Ascending aorta (tissue), 2 donors: ENCODE measurements at regions not wholly inside any gene's neighbourhood (a gene's known extent, or its start where the extent isn't known, plus 50 kb on each side); places are given as distances from the start of the nearest gene placed in this dataset.
"Not testable (repeated sequence)": the region's sequence is repeated elsewhere in the genome, so short reads cannot be mapped to it uniquely, and the experiment has no call there.

Experiments used
- DNase-seq, 2 donors: peaks; one replicate each; pipeline ENCODE4 v3.0.0-alpha.2; 2019; ENCODE audit warnings: low spot score in 2 of 2
- H3K27ac ChIP-seq, 2 donors: fragments of 200-600 bp; sonication (generic); one replicate each; pipeline ENCODE4 v1.5.1; 2016 to 2017; ENCODE audit warnings: mild to moderate bottlenecking in 1 of 2
- H3K27me3 ChIP-seq: fragments of 200-600 bp; sonication (generic); one replicate; pipeline ENCODE4 v1.5.1; 2017
- H3K36me3 ChIP-seq, 2 donors: fragments of 200-600 bp; sonication (generic); one replicate each; pipeline ENCODE4 v1.5.1; 2016
- H3K4me1 ChIP-seq, 2 donors: fragments of 200-600 bp; sonication (generic); one replicate each; pipeline ENCODE4 v1.5.1; 2016 to 2017; ENCODE audit warnings: mild to moderate bottlenecking in 1 of 2
- H3K4me3 ChIP-seq, 2 donors: fragments of 200-600 bp; sonication (generic); one replicate each; pipeline ENCODE4 v1.5.1; 2016 to 2017; ENCODE audit warnings: mild to moderate bottlenecking in 1 of 2
- H3K9me3 ChIP-seq, 2 donors: fragments of 200-600 bp; sonication (generic); one replicate each; pipeline ENCODE4 v1.5.1; 2016
- intact Hi-C: fragments of 100-400 bp; cut with DNase I; formaldehyde crosslinking; loops from one replicate; pipeline ENCODE4 v1.15.1; 2023
- TF ChIP-seq, protein P1 (sequence below), 3 experiments: fragments of 200-600 bp in 2 of 3; fragments of 450-650 bp in 1 of 3; sonication (generic) in 2 of 3; IDR thresholded peaks; one replicate each; pipeline ENCODE4 v1.5.1; 2016 to 2019; ENCODE audit warnings: antibody characterized with exemption in 3 of 3, mild to moderate bottlenecking in 1 of 3, moderate library complexity in 1 of 3

DNA sequence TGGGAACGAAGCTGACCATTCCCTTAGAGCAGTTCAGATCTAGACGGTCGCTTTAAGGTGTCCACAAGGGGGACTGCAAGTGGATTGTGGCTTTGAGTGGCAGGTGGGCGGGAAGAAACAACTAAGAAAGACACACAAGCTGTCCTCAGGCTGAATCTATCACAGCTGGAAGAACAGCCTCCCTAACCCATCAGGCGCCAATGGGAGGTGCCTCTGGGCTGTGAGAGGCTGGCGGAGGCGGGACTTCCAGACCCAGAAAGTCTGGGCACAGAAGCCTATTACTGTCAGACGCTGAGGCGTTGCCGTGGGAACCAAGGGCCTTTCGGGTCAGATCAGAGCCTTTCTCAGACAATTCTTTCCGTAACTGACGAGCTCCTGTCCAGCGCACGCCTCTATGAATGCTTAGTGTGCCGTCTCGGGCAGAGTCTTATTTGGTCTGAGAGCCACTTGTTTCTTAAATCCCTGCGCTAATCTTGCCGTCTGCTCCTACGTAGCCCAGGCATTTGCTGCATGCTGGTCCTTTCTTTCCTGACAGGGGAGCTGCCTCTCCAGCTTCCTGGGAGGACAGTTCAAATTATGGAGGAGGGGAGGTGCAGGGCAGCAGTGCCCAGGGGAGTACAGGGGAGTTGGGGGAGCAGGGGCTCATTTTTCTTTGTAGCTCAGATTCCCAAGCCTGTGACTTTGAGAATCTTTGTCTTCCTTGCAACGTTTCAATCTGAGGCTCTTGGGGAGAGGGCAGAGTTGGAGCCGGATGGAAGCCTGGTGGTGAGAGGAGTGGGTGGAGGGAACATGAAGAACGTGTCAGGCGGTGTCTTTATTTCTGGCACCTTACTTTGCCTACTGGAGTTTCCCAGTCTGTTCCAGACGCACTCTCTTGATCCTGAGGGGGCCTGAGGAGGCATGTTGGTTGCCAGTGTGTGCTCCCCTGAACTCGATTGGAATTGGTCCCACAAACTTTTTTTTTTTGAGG is 618.7 kb downstream of the KCNJ18 start:
- TF ChIP-seq, protein P1, sequence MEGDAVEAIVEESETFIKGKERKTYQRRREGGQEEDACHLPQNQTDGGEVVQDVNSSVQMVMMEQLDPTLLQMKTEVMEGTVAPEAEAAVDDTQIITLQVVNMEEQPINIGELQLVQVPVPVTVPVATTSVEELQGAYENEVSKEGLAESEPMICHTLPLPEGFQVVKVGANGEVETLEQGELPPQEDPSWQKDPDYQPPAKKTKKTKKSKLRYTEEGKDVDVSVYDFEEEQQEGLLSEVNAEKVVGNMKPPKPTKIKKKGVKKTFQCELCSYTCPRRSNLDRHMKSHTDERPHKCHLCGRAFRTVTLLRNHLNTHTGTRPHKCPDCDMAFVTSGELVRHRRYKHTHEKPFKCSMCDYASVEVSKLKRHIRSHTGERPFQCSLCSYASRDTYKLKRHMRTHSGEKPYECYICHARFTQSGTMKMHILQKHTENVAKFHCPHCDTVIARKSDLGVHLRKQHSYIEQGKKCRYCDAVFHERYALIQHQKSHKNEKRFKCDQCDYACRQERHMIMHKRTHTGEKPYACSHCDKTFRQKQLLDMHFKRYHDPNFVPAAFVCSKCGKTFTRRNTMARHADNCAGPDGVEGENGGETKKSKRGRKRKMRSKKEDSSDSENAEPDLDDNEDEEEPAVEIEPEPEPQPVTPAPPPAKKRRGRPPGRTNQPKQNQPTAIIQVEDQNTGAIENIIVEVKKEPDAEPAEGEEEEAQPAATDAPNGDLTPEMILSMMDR (IDR thresholded peaks at IDR 0.05), result no peak
- Histone ChIP-seq H3K9me3 (no peaks in the 10 kb centered on the region), H3K27ac (no peak overlapping the region), H3K27me3 (no peaks in the 10 kb centered on the region), H3K4me1 (no peaks in the 10 kb centered on the region), H3K36me3 (no peaks in the 10 kb centered on the region), H3K4me3 (no peak overlapping the region)
- DNase-seq, result no peak
- intact Hi-C loops, result no loop called here

DNA sequence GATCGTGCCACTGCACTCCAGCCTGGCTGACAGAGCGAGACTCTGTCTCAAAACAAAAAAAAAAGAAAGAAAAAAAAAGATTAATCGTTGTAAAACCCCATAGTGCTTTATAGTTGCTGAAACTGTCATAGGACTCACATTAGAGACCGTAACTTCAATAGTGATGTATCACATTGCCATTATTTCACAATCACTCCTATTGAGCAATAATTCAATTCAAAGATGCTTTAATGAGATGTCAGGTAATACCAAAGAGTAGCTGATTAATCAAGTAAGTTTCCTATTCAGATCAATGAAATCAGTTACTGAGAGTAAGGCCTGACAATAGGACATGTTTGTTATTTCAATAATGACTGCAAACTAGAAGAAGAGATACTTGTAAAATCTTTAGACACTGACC is 628.7 kb downstream of the KCNJ18 start:
- DNase-seq, H3K4me1 ChIP-seq, intact Hi-C loops, H3K36me3 ChIP-seq, H3K27ac ChIP-seq, H3K9me3 ChIP-seq, H3K4me3 ChIP-seq, H3K27me3 ChIP-seq: not testable (repeated sequence)

DNA sequence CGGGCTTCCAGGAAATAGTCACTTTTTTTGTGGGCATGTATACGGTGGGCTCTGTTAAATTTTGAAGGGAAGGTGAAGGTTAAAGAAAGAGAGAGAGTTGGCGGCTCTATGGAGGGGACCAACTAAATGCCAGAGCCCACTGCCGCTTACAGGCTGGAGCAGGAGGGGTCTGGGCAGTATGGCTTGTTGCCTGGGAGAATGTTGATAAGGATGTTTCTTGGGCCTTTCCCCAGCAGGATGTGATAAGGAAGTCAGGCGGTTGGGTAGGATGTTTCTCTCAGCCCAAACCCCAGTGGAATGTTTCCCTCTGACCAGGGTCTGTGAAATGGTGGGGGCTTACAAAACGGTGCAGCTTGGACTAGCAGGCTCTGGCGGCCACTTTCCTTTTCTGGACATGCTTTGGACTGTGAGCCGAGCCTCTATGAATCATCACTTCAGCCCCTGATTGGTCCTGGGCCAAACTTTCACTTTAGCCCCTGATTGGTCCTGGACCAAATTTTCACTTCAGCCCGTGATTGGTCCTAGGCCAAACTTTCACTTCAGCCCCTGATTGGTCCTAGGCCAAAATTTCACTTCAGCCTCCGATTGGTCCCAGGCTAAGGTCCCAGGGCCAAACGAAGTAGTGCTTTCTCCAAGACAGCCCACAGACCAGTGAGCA is 630.7 kb downstream of the KCNJ18 start:
- H3K9me3 ChIP-seq, DNase-seq, intact Hi-C loops, H3K27me3 ChIP-seq, H3K4me1 ChIP-seq, H3K36me3 ChIP-seq, H3K27ac ChIP-seq, H3K4me3 ChIP-seq: not testable (repeated sequence)

DNA sequence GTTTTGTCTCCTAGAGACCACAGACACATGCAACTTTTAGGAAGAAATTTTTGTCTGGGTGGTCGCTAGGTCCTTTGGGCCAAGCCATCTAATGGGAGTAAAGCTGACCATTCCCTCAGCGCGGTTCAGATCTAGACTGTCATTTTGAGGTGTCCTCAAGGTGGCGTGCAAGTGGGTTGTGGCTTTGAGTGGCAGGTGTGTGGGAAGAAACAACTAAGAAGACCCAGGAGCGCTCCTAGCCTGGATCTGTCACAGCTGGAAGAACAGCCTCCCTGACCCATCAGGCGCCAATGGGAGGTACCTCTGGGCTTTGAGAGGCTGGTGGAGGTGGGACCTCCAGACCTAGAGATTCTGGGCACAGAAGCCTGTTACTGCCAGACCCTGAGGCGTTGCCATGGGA is 645.1 kb downstream of the KCNJ18 start:
- H3K4me1 ChIP-seq, result no peaks in the 10 kb centered on the region
- H3K27me3 ChIP-seq, result no peaks in the 10 kb centered on the region
- H3K9me3 ChIP-seq, result no peaks in the 10 kb centered on the region
- no peaks in the 10 kb centered on the region for H3K36me3 ChIP-seq
- intact Hi-C loops, result no loop called here
- H3K27ac ChIP-seq, result no peak overlapping the region
- TF ChIP-seq, protein P1 (IDR thresholded peaks at IDR 0.05), result no peak
- DNase-seq, result no peak
- H3K4me3 ChIP-seq, result no peak overlapping the region

DNA sequence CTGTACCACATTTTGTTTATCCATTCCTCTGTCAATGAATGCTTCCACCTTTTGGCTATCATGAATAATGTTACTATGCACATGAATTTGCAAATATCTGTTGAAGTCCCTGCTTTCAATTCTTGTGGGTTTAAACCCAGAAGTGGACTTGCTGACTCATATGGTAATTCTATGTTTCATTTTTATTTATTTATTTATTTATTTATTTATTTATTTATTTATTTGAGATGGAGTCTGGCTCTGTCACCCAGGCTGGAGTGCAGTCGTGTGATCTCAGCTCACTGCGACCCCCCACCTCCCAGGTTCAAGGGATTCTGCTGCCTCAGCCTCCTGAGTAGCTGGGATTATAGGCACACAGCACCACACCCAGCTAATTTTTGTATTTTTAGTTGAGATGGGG is 664.3 kb downstream of the KCNJ18 start:
- H3K36me3 ChIP-seq, DNase-seq, H3K4me1 ChIP-seq, H3K27me3 ChIP-seq, H3K4me3 ChIP-seq, H3K9me3 ChIP-seq, intact Hi-C loops, H3K27ac ChIP-seq: not testable (repeated sequence)

DNA sequence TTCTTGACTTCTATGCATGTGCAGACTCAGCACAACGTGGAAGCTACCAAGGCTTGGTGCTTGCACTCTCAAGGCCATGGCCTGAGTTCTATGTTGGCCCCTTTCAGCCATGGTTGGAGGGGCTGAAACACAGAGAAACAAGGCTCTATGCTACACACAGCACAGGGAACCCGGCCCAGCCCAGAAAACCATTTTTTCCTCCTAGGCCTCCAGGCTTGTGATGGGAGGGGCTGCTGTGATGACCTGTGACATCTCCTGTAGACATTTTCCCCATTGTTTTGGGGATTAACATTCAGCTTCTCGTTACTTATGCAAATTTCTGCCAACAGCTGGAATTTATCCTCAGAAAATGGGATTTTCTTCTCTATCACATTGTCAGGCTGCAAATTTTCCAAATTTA is 678.7 kb downstream of the KCNJ18 start:
- H3K4me3 ChIP-seq, H3K27me3 ChIP-seq, H3K36me3 ChIP-seq, H3K27ac ChIP-seq, H3K4me1 ChIP-seq, H3K9me3 ChIP-seq, DNase-seq, intact Hi-C loops: not testable (repeated sequence)

DNA sequence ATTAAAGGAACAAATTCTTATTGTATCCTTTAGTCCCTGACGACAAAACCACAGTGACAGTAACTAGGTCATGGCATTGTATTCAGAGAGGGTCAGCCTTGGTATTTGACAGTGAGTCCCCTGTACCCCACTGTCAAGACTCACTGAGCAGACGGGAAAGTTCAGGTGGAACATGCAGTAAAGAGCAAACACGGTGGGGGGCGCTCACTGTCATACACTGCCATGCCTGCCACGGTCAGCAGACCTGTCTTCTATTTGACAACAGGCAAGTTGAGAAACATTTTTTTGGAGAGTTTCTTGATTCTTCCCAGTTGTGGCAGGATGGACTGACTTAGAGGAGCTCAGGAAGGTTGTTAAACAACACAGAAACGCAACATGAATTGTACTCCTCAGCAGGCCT is 681.6 kb downstream of the KCNJ18 start:
- Histone ChIP-seq H3K36me3 (no peaks in the 10 kb centered on the region), H3K27ac (no peak overlapping the region), H3K4me3 (no peak overlapping the region), H3K4me1 (no peaks in the 10 kb centered on the region), H3K27me3 (no peaks in the 10 kb centered on the region), H3K9me3 (no peaks in the 10 kb centered on the region)
- intact Hi-C loops, result no loop called here
- TF ChIP-seq, protein P1 (IDR thresholded peaks at IDR 0.05), result no peak
- DNase-seq, result no peak
